GM12878 (cell line): ENCODE measurements at regions not wholly inside any gene's neighbourhood (a gene's known extent, or its start where the extent isn't known, plus 50 kb on each side); places are given as distances from the start of the nearest gene placed in this dataset.

Experiments used
- EP300 ChIP-seq, 2 experiments: fragments of 150-350 bp in 1 of 2; IDR thresholded peaks; 2 replicates each; pipeline ENCODE4 v1.6.1; 2011 to 2012; ENCODE audit warnings: low read depth in 2 of 2, low read length in 2 of 2, borderline replicate concordance in 1 of 2, improper control_type of control experiment in 1 of 2, inconsistent platforms in 1 of 2; ENCODE audit not compliant: control insufficient read depth in 1 of 2
- JUNB ChIP-seq: IDR thresholded peaks from 2 replicates; pipeline ENCODE4 v1.6.1; 2016; ENCODE audit warnings: antibody characterized with exemption, mild to moderate bottlenecking
- MXI1 ChIP-seq: fragments of 150-350 bp; IDR thresholded peaks from 2 replicates; pipeline ENCODE4 v1.6.1; 2011; ENCODE audit warnings: low read depth, mild to moderate bottlenecking, inconsistent platforms, low read length, improper control_type of control experiment
- REST ChIP-seq: IDR thresholded peaks from 2 replicates; pipeline ENCODE4 v1.6.1; 2012; ENCODE audit warnings: mild to moderate bottlenecking, low read depth, low read length

GRCh38 chr22:25357606-25358420, 138.4 kb downstream of the CRYBB2 start:
- TF ChIP-seq REST, result no peak
- TF ChIP-seq EP300 (IDR thresholded peaks at IDR 0.05; ENCODE audit: borderline replicate concordance in 1 of 2, control insufficient read depth in 1 of 2, low read depth in 2 of 2, low read length in 2 of 2), result no peak
- TF ChIP-seq JUNB, result no peak
- no peak for TF ChIP-seq MXI1
